Cardiac fibroblast (primary cell): ENCODE measurements at regions not wholly inside any gene's neighbourhood (a gene's known extent, or its start where the extent isn't known, plus 50 kb on each side); places are given as distances from the start of the nearest gene placed in this dataset.
"Not testable (repeated sequence)": the region's sequence is repeated elsewhere in the genome, so short reads cannot be mapped to it uniquely, and the experiment has no call there.

ENCODE experiments used
- DNase-seq, 2 donors: peaks; one replicate each; pipeline versions ENCODE4 v3.0.0 to v3.0.0-alpha.2; 2010; ENCODE audit warnings: low read depth in 2 of 2
- H3K4me3 ChIP-seq, 2 donors: replicated peaks in 1 of 2; 1 replicate in 1 of 2; 2 replicates in 1 of 2; pipeline ENCODE4 v1.5.1; 2011; ENCODE audit warnings: low read depth in 2 of 2, low read length in 2 of 2, mild to moderate bottlenecking in 2 of 2, moderate library complexity in 1 of 2
- CTCF ChIP-seq: IDR thresholded peaks from one replicate; pipeline ENCODE4 v1.5.1; 2011; ENCODE audit warnings: low read depth, mild to moderate bottlenecking, low read length, inconsistent platforms

GRCh38 chr9:135402048-135402738 lies 77.4 kb upstream of the PPP1R26 start:
- TF ChIP-seq CTCF: no peak
- H3K4me3 ChIP-seq: no peak overlapping the region
- DNase-seq: no peak

DNA sequence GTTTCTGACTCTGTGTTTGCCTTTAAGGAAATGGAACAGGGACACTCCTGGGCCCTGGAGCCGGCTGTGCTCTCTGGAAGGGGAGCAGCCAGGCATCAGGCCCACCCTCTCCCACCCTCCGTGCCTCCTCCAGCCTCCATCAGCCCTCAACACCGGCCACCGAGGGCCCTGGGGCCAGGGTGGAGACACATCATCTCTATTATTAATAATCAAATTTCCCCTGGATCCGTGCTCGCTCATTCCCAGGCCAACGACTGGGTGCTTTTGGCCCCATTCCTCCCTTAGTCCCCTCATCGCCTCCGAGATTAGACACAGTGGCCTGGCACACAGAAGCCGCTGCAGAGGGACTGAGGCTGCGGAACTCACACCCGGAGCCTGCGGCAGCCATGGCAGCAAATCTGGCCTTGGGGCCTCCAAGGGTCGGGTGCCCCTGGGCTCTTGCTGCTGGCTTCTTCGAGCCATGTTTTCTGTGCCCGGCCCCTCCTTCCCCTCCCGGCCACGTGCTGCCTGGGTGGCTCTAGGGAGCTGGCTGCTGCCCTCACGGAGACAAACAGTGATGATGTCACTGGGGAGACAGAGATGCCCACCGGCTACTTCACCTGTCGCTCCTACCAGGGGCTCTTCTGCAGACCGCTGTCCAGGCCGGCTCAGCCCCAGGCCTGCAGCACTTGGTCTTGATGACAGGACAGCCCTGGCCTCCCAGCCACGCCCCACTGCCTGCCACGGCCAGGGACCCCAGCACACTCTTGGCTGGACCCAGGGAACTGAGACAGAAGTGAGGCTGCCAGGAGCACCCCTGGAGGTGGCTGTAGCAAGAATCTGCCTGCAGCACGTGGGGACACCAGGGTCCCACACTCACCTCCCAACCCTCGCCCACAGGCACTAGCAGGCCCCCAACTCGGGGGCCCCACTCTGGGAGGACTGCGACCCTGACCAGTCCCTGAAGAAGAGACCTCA lies 76.6 kb upstream of the PPP1R26 start:
- H3K4me3 ChIP-seq: no peak overlapping the region
- DNase-seq: no peak
- TF ChIP-seq CTCF: no peak

DNA sequence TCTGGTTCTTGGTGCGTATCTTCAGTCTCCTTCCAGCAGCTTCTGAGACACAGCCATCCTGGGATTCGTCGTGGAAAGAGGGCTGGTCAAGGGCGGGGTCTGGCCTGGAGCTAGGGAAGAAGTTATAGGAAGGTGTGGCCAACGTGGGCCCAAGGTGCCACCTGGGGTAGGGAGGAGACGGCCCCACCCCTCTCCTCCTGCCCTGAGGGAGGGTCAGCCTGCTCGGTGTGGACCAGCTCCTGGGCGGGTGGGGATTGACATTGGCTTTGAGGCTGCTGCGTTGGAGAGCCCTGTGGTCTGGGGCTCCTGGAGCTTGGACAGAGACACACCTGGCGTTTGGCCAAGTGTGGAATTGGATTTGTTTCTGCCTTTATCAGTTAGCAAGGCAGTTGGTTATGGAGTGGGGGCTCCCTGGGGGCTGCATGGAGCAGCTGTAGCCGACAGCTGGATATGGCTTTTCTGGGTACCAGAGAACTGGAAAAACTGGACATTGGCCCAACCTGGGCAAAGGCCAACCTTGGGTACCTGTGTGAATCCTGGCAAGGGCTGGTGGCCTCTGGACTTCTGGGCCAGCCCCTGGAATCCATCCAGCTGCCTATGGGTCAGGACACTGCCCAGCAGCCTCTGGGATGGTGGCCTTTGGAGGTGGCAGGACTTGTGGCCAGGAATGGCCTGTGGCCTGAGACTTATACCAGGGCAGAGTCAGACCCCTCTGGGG lies 75.7 kb upstream of the PPP1R26 start:
- no peak overlapping the region for H3K4me3 ChIP-seq
- no peak for DNase-seq
- no peak for TF ChIP-seq CTCF

- DNase-seq: no peak
- H3K4me3 ChIP-seq: no peak overlapping the region
- TF ChIP-seq CTCF: no peak
Observed at GRCh38 chr9:135404451-135405144, 75.0 kb upstream of the PPP1R26 start.

- not testable (repeated sequence) for DNase-seq
Observed at GRCh38 chr9:135405145-135405464, 74.5 kb upstream of the PPP1R26 start.

GRCh38 chr9:135408476-135409254 lies 70.9 kb upstream of the PPP1R26 start:
- no peak for DNase-seq
- no peak overlapping the region for H3K4me3 ChIP-seq
- no peak for TF ChIP-seq CTCF

More at GRCh38 chr9:135405145-135405464, 74.5 kb upstream of the PPP1R26 start:
- not testable (repeated sequence) for H3K4me3 ChIP-seq
